ENCODE measurements at regions not wholly inside any gene's neighbourhood (a gene's known extent, or its start where the extent isn't known, plus 50 kb on each side); places are given as distances from the start of the nearest gene placed in this dataset.

DNA sequence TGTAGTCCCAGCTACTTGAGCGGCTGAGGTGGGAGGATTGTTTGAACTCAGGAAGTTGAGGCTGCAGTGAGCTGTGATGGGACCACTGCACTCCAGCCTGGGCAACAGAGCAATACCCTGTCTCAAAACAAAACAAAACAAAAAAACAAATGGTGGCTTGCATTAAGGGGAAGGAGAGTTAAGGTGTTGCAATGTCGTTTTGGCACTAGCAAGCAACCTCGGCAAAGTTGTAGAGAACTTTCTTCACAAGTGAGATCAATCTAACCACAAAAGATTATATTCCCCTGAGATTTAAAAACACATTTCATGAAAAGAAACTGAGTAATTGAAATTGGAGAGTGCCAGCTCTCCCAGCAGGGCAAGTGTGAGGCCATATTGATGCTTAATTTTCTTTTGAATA, 153.7 kb downstream of the KLF5 start:
- DNase-seq (ENCODE audit: low read depth): no peak
- no peak for FAIRE-seq
- TF ChIP-seq, protein P1, sequence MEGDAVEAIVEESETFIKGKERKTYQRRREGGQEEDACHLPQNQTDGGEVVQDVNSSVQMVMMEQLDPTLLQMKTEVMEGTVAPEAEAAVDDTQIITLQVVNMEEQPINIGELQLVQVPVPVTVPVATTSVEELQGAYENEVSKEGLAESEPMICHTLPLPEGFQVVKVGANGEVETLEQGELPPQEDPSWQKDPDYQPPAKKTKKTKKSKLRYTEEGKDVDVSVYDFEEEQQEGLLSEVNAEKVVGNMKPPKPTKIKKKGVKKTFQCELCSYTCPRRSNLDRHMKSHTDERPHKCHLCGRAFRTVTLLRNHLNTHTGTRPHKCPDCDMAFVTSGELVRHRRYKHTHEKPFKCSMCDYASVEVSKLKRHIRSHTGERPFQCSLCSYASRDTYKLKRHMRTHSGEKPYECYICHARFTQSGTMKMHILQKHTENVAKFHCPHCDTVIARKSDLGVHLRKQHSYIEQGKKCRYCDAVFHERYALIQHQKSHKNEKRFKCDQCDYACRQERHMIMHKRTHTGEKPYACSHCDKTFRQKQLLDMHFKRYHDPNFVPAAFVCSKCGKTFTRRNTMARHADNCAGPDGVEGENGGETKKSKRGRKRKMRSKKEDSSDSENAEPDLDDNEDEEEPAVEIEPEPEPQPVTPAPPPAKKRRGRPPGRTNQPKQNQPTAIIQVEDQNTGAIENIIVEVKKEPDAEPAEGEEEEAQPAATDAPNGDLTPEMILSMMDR (IDR thresholded peaks at IDR 0.05; ENCODE audit: insufficient read depth, low read length, severe bottlenecking): no peak

DNA sequence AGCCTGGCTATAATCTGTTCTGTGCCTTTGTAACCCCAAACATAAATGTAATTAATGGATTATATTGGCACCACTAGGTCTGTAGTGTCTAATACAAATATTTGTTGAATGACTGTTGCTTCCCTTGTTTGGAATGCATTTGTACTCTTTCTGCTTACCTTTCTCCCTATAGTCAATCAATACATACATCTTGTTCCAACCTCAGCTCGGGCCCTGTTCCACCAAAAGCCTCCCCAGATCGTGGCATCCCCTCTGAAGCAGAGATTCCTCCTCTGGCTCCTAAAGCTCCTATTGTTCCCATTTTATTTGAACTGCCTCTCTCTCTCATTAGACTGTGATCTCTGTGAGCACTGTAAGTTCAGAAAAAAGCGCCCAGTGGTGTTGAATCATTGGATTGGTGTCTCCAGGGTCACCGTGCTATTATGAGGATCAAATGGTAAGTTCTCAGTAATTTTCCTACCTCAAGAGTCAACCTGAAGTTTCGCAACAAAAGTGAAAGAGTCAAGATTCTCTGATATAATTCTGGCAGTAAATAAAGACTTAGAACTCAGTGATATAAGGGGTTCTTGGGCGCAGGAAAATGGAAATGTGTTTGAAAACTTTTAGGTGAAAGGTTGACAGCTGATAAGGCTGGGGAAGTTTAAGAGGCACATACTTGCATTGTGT, 151.5 kb downstream of the KLF5 start:
- no peak for FAIRE-seq
- H3K4me3 ChIP-seq (ENCODE audit: low read depth, low read length): no peak overlapping the region
- TF ChIP-seq, protein P1 (IDR thresholded peaks at IDR 0.05; ENCODE audit: insufficient read depth, low read length, severe bottlenecking): no peak

More for the DNA sequence above, 153.7 kb downstream of the KLF5 start:
- no peak overlapping the region for H3K4me3 ChIP-seq (ENCODE audit: low read depth, low read length)
- H3K27me3 ChIP-seq (ENCODE audit: control insufficient read depth, insufficient read depth, low read length): no peaks in the 10 kb centered on the region
- no peaks in the 10 kb centered on the region for H3K36me3 ChIP-seq (ENCODE audit: control insufficient read depth, insufficient read depth, low read length)

DNA sequence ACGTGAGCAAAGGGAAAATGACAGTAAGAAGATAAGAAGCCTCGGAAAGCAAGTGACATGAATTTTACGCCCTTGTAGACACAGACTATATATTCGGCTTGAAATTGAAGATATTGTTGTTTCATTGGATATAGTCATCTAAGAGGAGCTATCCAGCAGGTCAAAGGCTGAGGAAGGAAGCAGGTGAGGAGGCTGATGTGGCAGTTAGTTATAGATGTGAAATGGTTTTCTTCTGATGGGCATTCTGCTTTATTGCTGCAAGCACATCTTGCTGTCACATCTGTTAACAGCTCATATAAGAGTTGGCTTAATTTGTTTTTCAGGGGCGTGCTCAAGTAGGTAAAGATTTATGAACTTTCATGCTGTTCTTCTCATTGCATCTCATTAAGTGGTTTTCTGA, 146.1 kb downstream of the KLF5 start:
- no peak overlapping the region for H3K4me3 ChIP-seq (ENCODE audit: low read depth, low read length)
- no peaks in the 10 kb centered on the region for H3K27me3 ChIP-seq (ENCODE audit: control insufficient read depth, insufficient read depth, low read length)
- DNase-seq (ENCODE audit: low read depth) (no peak), FAIRE-seq (no peak)
- H3K36me3 ChIP-seq (ENCODE audit: control insufficient read depth, insufficient read depth, low read length): no peaks in the 10 kb centered on the region
- TF ChIP-seq, protein P1 (IDR thresholded peaks at IDR 0.05; ENCODE audit: insufficient read depth, low read length, severe bottlenecking): no peak

More for the DNA sequence above, 151.5 kb downstream of the KLF5 start:
- DNase-seq (ENCODE audit: low read depth): peak; percentile 81
- Histone ChIP-seq H3K36me3 (ENCODE audit: control insufficient read depth, insufficient read depth, low read length) (no peaks in the 10 kb centered on the region), H3K27me3 (ENCODE audit: control insufficient read depth, insufficient read depth, low read length) (no peaks in the 10 kb centered on the region)

DNA sequence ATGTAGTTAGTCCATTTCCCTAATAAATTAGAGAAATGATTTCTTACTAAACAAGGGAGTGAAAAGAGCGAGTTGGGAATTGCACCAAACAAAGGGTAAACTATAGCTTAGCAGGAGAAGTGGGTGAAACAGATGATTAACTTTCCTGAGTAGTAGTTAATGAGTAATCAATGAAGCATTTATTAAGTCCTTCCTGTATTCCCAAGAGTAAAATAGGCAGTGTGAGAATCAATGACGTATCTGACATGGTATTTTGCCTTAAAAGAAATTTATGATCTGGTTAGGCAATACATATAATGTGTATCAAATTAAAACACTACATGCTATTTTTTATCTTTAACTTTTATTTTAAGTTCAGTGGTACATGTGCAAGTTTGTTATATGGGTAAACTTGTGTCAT, 142.8 kb downstream of the KLF5 start:
- Histone ChIP-seq H3K27me3 (ENCODE audit: control insufficient read depth, insufficient read depth, low read length) (no peaks in the 10 kb centered on the region), H3K36me3 (ENCODE audit: control insufficient read depth, insufficient read depth, low read length) (no peaks in the 10 kb centered on the region), H3K4me3 (ENCODE audit: low read depth, low read length) (no peak overlapping the region)
- TF ChIP-seq, protein P1 (IDR thresholded peaks at IDR 0.05; ENCODE audit: insufficient read depth, low read length, severe bottlenecking): no peak
- DNase-seq (ENCODE audit: low read depth) (peak; percentile 92), FAIRE-seq (no peak)

DNA sequence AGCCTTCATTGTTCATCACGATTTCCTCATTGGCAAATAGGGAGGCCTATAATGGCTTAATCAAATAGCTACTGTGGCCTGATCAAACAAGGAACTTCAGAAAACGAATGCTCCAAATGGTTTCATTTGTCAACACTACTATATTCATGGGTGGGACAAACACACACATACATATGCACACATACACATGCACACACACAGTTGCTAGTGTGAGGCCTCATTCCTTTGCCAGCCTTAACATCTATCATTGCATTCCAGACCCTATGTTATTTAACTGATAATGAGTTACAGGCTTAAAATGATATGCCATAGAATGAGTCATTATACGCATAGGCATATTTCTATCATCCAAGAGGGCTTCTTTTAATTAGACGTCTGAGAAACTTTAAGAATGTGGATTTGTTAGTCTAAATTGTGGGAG, 140.2 kb downstream of the KLF5 start:
- no peaks in the 10 kb centered on the region for H3K27me3 ChIP-seq (ENCODE audit: control insufficient read depth, insufficient read depth, low read length)
- no peaks in the 10 kb centered on the region for H3K36me3 ChIP-seq (ENCODE audit: control insufficient read depth, insufficient read depth, low read length)
- no peak overlapping the region for H3K4me3 ChIP-seq (ENCODE audit: low read depth, low read length)
- no peak for FAIRE-seq
- TF ChIP-seq, protein P1 (IDR thresholded peaks at IDR 0.05; ENCODE audit: insufficient read depth, low read length, severe bottlenecking): no peak
- DNase-seq (ENCODE audit: low read depth): peak; percentile 61

DNA sequence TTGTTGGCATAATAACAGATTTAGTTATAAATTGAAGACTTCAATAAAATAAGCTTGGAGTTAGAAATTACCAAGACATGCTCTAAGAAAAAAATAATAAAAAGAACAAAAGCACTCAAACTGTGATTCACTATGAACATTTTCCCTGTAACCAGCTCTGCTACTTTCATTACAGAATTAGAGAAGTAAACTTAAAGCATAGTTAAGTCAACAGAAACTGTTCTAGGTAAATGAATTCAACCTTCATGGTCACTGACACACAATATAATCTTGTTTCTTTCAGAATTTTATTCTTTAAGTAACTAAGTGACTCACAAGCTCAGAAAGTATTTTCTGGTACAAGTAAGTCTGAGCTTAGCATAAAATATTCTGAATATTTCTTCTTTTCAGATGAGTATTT, 136.3 kb downstream of the KLF5 start:
- Histone ChIP-seq H3K4me3 (ENCODE audit: low read depth, low read length) (no peak overlapping the region), H3K27me3 (ENCODE audit: control insufficient read depth, insufficient read depth, low read length) (no peaks in the 10 kb centered on the region), H3K36me3 (ENCODE audit: control insufficient read depth, insufficient read depth, low read length) (no peaks in the 10 kb centered on the region)
- FAIRE-seq (no peak), DNase-seq (ENCODE audit: low read depth) (peak; percentile 55)
- TF ChIP-seq, protein P1 (IDR thresholded peaks at IDR 0.05; ENCODE audit: insufficient read depth, low read length, severe bottlenecking): no peak
